Activated effector memory CD4-positive, alpha-beta T cell treated with anti-CD3 and anti-CD28 coated beads, Interleukin-2, amount 50 U/mL, for 16 hours (primary cell): ENCODE measurements at regions not wholly inside any gene's neighbourhood (a gene's known extent, or its start where the extent isn't known, plus 50 kb on each side); places are given as distances from the start of the nearest gene placed in this dataset.
"Not testable (repeated sequence)": the region's sequence is repeated elsewhere in the genome, so short reads cannot be mapped to it uniquely, and the experiment has no call there.

ENCODE experiments used
- DNase-seq: peaks from one replicate; pipeline ENCODE4 v3.0.0-alpha.2; 2020

DNA sequence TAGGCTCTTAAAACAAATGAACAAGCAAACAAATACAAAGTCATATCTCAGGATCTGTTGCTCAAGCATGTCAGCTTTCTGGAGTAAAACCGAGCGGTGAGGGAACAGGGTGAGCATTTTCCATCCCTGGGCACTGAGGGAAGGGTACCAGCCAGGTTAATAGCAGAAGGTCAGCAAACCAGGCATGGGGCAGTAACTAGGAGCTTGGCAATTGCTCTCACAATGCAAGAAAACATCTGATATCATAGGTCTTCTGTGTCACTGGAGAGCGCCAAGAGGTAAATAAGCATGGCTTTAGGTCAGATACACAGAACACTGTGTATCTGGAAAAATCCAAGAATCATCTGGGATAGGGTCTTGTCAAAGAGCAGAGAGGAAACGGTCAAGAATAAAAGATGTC is 521.7 kb upstream of the AUTS2 start:
- DNase-seq = no peak

DNA sequence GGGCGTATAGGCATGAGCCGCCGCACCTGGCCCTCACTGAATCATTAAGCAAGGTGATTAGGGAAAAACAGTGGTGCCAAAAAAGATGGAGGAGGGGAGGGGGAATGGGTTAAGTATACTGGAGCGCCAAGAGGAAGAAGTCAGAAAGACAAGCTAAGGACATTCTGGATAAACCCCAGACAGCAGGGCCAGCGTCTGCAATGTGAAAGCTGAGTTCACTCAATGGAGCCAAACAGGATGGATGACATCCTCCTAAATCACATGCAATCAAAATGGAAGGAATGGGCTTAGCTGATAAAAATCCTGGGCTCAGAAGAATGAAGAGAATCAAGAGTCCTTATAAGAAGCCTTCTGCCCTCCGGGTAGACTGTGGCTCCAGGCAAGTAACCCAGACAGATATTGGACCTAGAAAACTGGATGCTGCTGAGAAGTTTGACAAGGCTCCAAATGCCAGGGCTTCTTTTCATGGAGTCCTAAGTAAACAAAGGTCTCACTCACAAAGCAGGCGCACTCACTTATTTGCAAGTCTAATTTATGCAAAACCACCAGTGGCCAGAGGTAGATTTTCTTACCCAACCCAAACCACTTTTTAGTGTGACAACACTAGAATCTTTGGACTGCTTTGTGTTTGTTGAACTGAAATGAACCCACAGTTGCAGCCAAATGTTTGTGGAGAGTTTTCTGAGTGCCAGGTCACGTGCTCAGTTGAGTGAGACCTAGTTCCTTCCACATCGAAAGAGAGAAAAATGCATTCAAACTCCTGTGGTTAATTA is 519.1 kb upstream of the AUTS2 start:
- DNase-seq = no peak

GRCh38 chr7:69087281-69087680 is 511.0 kb upstream of the AUTS2 start:
- DNase-seq = not testable (repeated sequence)

GRCh38 chr7:69088185-69088584 is 510.1 kb upstream of the AUTS2 start:
- DNase-seq = no peak

DNA sequence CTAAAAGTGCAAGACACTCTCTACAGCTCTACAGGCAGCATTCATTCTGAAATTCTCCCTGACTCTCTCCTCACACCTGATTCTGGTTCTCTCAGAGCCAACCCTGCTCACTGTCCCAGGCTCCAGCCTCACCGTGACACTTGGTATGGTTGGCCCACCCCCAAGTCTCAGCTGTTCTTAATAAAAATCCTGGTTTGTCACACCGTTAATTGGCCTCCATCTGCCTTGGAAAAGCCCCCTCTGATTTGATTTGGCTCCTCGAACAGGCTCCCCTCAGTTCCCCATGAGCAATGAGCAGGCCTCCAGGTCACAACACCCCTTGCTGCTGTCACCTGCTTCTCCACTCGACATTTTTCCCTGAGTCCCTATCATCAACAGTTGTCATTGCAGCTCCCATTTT is 507.3 kb upstream of the AUTS2 start:
- DNase-seq = no peak

- no peak for DNase-seq
Measured at GRCh38 chr7:69091521-69091920, 506.8 kb upstream of the AUTS2 start.

- no peak for DNase-seq
Measured at GRCh38 chr7:69095127-69095526, 503.1 kb upstream of the AUTS2 start.

DNA sequence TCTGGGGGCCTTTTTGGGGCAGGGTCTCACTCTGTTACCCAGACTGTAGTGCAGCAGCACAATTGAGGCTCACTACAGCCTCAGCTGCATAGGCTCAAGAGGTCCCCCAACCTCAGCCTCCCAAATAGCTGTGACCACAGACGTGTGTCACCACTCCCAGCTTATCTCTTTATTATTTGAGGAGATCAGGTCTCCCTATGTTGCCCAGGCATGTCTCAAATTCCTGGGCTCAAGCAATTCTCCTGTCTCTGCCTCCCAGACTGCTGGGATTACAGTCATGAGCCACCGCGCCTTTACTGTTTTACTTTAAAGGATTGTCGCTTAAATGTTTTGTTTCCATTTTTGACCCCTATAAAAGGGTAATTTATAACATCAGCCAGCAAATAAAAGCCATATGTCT is 502.6 kb upstream of the AUTS2 start:
- no peak for DNase-seq

DNA sequence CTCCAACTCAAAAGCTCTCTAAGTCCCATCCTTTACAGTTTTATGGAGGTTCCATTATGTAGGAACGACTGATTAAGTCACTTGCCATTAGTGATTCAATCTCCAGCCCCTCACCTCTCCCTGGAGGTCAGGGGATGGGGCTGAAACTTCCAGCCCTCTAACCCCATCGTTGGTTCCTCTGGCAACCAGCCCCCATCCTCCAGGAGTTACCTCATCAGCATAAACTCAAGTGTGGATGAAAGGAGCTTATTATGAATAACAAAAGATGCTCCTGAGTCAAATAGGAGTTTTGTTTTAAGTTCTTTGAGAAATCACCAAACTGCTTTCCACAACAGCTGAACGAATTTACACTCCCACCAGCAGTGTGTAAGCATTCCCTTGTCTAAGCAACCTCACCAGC is 494.3 kb upstream of the AUTS2 start:
- DNase-seq = no peak

GRCh38 chr7:69105092-69105491 is 493.2 kb upstream of the AUTS2 start:
- DNase-seq = no peak

DNA sequence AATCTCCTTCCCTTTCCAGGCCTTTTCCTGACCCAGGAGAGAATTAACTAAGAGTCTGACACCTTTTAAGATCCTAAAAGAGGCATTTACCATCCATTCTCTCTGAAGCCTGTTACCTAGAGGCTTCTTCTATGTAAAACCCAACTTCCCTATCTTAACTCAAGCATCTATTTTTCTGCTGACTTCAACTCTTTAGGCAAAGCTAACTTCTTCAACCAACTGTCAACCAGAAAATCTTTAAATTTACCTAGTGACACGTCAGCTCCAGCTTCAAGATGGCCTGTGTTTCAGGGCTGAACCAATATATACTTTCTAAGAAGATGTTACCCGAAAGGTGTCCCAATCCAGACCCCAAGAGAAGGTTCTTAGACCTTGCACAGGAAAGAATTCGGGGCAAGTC is 492.3 kb upstream of the AUTS2 start:
- no peak for DNase-seq

GRCh38 chr7:69106449-69106848 is 491.8 kb upstream of the AUTS2 start:
- not testable (repeated sequence) for DNase-seq

GRCh38 chr7:69106946-69107345 is 491.3 kb upstream of the AUTS2 start:
- not testable (repeated sequence) for DNase-seq

DNA sequence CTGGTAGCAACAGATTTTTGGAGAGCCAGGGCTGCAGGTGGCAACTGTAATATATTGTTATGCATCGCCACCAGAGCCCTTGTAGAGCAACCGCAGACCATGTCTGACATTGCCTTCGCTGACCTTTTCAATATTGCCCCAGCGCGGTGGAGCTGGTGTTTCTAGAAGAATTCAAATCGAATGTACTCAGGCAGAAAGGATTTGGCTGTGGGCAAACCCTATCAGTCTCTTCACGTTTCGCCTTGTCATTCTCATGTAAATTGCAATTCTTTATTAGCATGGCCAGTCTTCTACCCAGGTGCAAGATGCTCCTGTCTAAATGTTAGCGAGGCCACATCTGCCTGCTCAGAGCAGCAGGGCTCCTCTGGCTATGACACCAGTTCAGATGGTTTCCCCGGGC is 490.2 kb upstream of the AUTS2 start:
- DNase-seq = no peak

GRCh38 chr7:69109246-69109645 is 489.0 kb upstream of the AUTS2 start:
- no peak for DNase-seq

- no peak for DNase-seq
Measured at GRCh38 chr7:69109879-69110278, 488.4 kb upstream of the AUTS2 start.

DNA sequence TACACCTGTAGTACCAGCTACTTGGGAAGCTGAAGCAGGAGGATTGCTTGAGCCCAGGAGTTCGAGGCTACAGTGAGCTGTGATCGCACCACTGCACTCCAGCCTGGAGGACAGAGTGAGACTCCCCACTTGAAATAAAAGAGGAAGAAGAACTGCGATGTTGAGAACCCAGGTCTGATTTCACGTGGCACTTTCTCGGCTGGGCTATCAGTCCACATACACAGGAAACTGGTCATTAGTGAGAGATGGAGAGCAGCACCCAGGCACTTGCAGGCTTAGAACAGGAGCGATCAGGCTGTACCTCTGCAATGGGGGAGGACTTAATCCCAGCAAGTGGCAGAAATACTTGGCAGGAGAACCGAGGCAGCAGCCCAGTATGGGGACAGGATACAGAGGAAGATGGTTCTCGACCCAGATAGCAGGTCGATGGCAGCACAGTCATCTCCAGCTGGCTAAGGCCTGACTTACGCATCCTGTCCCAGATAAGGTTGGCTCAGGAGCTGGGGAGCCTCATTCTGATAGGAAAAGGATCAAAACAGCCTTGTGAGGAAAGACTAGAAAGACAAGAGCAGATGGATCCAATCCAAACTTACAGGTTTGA is 487.7 kb upstream of the AUTS2 start:
- no peak for DNase-seq

DNA sequence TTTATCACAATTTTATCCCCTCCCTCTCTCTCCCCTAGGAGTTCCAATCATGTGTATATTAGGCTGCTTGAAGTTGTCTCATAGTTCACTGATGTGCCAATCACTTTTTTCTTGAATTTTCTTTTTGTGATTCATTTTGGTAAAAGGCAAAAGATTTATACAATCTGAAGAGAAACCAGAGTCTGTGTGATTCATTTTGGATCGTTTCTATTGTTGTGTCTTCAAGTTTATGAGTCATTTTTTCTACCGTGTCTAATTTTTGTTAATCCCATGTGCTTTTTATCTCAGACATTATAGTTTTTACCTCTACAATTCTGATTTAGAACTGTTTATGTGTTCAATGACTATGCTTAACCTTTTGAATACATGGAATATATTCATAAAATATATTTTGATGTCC is 483.9 kb upstream of the AUTS2 start:
- DNase-seq = no peak

- DNase-seq = no peak
Measured at GRCh38 chr7:69115788-69116187, 482.5 kb upstream of the AUTS2 start.

- not testable (repeated sequence) for DNase-seq
Measured at GRCh38 chr7:69116196-69116595, 482.1 kb upstream of the AUTS2 start.

- no peak for DNase-seq
Measured at GRCh38 chr7:69122953-69123352, 475.3 kb upstream of the AUTS2 start.

DNA sequence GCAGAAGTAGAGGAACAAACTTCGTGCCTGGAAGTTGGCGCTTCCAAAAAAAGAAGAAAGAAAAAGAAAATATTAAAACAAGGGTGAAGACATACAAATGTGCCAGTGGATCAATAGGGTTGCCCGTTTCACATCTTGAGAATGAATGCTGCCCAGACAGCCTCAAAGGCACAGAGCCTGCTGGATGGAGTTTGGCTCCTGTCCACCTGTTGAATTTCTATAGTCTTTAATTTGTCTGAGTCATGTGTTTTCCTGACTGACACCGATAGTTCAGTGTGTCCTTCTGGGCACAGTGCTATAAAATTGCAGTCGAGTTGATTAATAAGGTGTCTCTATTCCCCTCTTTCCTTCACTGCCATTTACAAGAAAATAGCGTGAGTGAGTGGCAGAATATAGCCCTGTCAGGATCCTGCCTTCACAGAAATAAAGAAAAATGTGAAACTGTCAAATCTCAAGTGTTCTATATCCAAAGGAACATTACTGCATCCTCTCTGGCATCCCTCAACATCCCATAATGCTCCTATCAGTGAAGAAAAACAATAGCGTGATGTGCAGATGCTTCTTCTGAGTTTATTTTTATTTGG is 471.3 kb upstream of the AUTS2 start:
- DNase-seq = no peak

- no peak for DNase-seq
Measured at GRCh38 chr7:69129524-69129923, 468.8 kb upstream of the AUTS2 start.

DNA sequence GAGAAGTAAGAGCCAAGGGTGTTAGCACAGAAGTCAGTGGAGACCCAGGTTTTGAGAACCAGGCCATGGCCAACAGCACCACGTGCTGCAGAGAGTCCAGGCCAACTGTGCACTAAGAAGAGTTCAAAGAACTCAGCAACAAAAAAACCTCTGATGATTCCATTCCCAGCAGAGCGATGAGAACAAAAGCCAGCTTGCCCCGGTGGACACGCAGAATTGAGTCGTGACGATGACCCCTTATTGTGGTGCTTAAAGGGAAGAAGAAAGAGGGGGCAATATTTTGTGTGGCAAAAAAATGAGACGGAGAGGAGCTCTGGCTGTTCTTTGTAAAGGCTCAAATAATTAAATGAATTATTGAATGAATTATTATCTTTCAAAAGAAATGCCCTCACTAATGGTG is 468.3 kb upstream of the AUTS2 start:
- DNase-seq = no peak

DNA sequence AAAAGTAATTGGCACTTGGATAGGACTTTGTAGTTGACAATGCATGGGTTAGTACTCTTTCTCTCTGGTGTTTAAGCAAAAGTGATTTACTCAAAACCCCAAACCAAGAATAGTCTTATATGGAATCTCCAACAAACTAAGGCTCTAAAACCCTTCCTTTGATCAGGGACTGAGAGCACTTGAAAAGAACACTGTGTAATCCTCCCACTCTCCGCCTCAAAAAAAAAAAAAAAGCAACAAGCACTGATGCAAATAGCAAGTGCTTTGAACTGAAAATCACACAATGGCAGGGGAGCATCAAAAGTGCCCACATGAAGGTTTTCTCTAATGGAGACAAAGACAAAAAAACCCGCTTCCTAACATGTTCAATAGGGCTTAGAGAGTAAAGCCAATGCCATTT is 467.9 kb upstream of the AUTS2 start:
- no peak for DNase-seq
